Kidney (tissue), 13 donors: ENCODE measurements at regions not wholly inside any gene's neighbourhood (a gene's known extent, or its start where the extent isn't known, plus 50 kb on each side); places are given as distances from the start of the nearest gene placed in this dataset.

Experiments used
- DNase-seq, 5 donors: peaks; one replicate each; pipeline ENCODE4 v3.0.0-alpha.2; 2013 to 2020
- FAIRE-seq: peaks from 2 replicates; lab custom pipeline; 2012; peaks lifted over from hg19 to GRCh38; lab: Jason Lieb, UNC
- H3K27ac ChIP-seq, 2 donors: one replicate each; pipeline ENCODE4 v1.7.0; 2013; ENCODE audit warnings: low read depth in 2 of 2, low read length in 2 of 2, inconsistent platforms in 1 of 2
- H3K27me3 ChIP-seq: one replicate; pipeline ENCODE4 v1.7.1; 2013; ENCODE audit warnings: low read length, inconsistent platforms; ENCODE audit not compliant: control insufficient read depth, insufficient read depth
- H3K36me3 ChIP-seq, 3 donors: one replicate each; pipeline versions ENCODE4 v1.7.0 to v1.7.1; 2013; ENCODE audit warnings: low read length in 3 of 3, control low read depth in 1 of 3, inconsistent platforms in 1 of 3; ENCODE audit not compliant: insufficient read depth in 3 of 3, control insufficient read depth in 2 of 3
- H3K4me1 ChIP-seq, 3 donors: one replicate each; pipeline versions ENCODE4 v1.7.0 to v1.7.1; 2013; ENCODE audit warnings: low read length in 3 of 3, inconsistent platforms in 1 of 3, low read depth in 1 of 3; ENCODE audit not compliant: control insufficient read depth in 2 of 3, insufficient read depth in 2 of 3
- H3K4me3 ChIP-seq, 3 donors: one replicate each; pipeline versions ENCODE4 v1.7.0 to v1.8.1; 2013; ENCODE audit warnings: low read length in 3 of 3, control low read depth in 1 of 3, inconsistent platforms in 1 of 3
- H3K9ac ChIP-seq, 3 donors: one replicate each; pipeline versions ENCODE4 v1.7.0 to v1.7.1; 2013; ENCODE audit warnings: low read length in 3 of 3, control low read depth in 1 of 3, inconsistent platforms in 1 of 3
- H3K9me3 ChIP-seq, 3 donors: one replicate each; pipeline versions ENCODE4 v1.7.0 to v1.7.1; 2013; ENCODE audit warnings: low read length in 3 of 3, control low read depth in 1 of 3, inconsistent platforms in 1 of 3; ENCODE audit not compliant: control insufficient read depth in 2 of 3, insufficient read depth in 1 of 3
- CTCF ChIP-seq: IDR thresholded peaks from 3 replicates; pipeline ENCODE4 v1.5.1; 2012; ENCODE audit warnings: mild to moderate bottlenecking, moderate library complexity, borderline replicate concordance; ENCODE audit not compliant: insufficient read depth; ENCODE audit errors: extremely low read depth
- intact Hi-C: fragments of 100-400 bp; cut with DNase I; formaldehyde crosslinking; loops from one replicate; pipeline ENCODE4 v1.11.1; 2022
- donor health status: control.
- donor health status: control.
- donor health status: control.
- donor health status: control.
- donor health status: control.
- donor health status: DM: yes; HTN: yes; CAD: no.
- donor health status: Normal renal cell carcinoma (clear cell type).

- DNase-seq (no peak), FAIRE-seq (no peak)
- no peaks in the 10 kb centered on the region for H3K36me3 ChIP-seq
- H3K4me3 ChIP-seq: no peak overlapping the region
- no peak overlapping the region for H3K27ac ChIP-seq
- H3K27me3 ChIP-seq: no peaks in the 10 kb centered on the region
- H3K9ac ChIP-seq: no peak overlapping the region
- no peak for TF ChIP-seq CTCF
- H3K4me1 ChIP-seq: no peaks in the 10 kb centered on the region
- intact Hi-C loops: no loop called here
- no peaks in the 10 kb centered on the region for H3K9me3 ChIP-seq
These were observed 298.0 kb downstream of the RMST start for GRCh38 chr12:97760601-97761000.

GRCh38 chr12:97763113-97763512, 300.5 kb downstream of the RMST start:
- no peak for FAIRE-seq
- intact Hi-C loops: no loop called here
- TF ChIP-seq CTCF: no peak

GRCh38 chr12:97764700-97765099, 302.1 kb downstream of the RMST start:
- DNase-seq (no peak), FAIRE-seq (no peak)
- Histone ChIP-seq H3K27me3 (no peaks in the 10 kb centered on the region), H3K27ac (no peak overlapping the region), H3K9me3 (no peaks in the 10 kb centered on the region), H3K9ac (no peak overlapping the region), H3K4me1 (no peaks in the 10 kb centered on the region), H3K36me3 (no peaks in the 10 kb centered on the region), H3K4me3 (no peak overlapping the region)
- intact Hi-C loops: no loop called here
- TF ChIP-seq CTCF: no peak

More at GRCh38 chr12:97763113-97763512, 300.5 kb downstream of the RMST start:
- no peaks in the 10 kb centered on the region for H3K36me3 ChIP-seq
- no peaks in the 10 kb centered on the region for H3K9me3 ChIP-seq
- no peak for DNase-seq
- H3K27ac ChIP-seq: no peak overlapping the region
- H3K4me1 ChIP-seq: no peaks in the 10 kb centered on the region
- H3K27me3 ChIP-seq: no peaks in the 10 kb centered on the region
- no peak overlapping the region for H3K9ac ChIP-seq
- no peak overlapping the region for H3K4me3 ChIP-seq

- DNase-seq: no peak
These were observed 304.7 kb downstream of the RMST start for GRCh38 chr12:97767347-97767746.

More at GRCh38 chr12:97767347-97767746, 304.7 kb downstream of the RMST start:
- Histone ChIP-seq H3K36me3 (no peaks in the 10 kb centered on the region), H3K9ac (no peak overlapping the region), H3K27me3 (no peaks in the 10 kb centered on the region), H3K4me3 (no peak overlapping the region), H3K27ac (no peak overlapping the region), H3K4me1 (no peaks in the 10 kb centered on the region), H3K9me3 (no peaks in the 10 kb centered on the region)
- no peak for TF ChIP-seq CTCF
- no peak for FAIRE-seq
- intact Hi-C loops: no loop called here
